ENCODE measurements at regions not wholly inside any gene's neighbourhood (a gene's known extent, or its start where the extent isn't known, plus 50 kb on each side); places are given as distances from the start of the nearest gene placed in this dataset.

GRCh38 chr3:132159145-132159544, 124.3 kb upstream of the CPNE4 start:
- WGBS, 2 donors, result 87 to 92% methylated on average over 2 of the region's 2 CpGs
- Histone ChIP-seq H3K4me1 (no peaks in the 10 kb centered on the region), H3K36me3 (no peaks in the 10 kb centered on the region), H3K9me3 (no peaks in the 10 kb centered on the region), H3K27me3 (no peaks in the 10 kb centered on the region), H3K27ac (no peak overlapping the region), H3K4me3 (no peak overlapping the region)
- no peak for DNase-seq
- intact Hi-C loops (cut with DNase I), result no loop called here
- TF ChIP-seq POLR2AphosphoS5 (IDR thresholded peaks at IDR 0.05) (no peak), EP300 (IDR thresholded peaks at IDR 0.05) (no peak), CTCF (IDR thresholded peaks at IDR 0.05) (no peak), POLR2A (IDR thresholded peaks at IDR 0.05) (no peak)

GRCh38 chr3:132160198-132160597, 125.4 kb upstream of the CPNE4 start:
- Histone ChIP-seq H3K4me3 (no peak overlapping the region), H3K27me3 (no peaks in the 10 kb centered on the region), H3K4me1 (no peaks in the 10 kb centered on the region), H3K27ac (no peak overlapping the region), H3K36me3 (no peaks in the 10 kb centered on the region), H3K9me3 (no peaks in the 10 kb centered on the region)
- DNase-seq, result no peak
- WGBS, 2 donors, result 63% methylated on average over 1 of the region's 1 CpG
- no peak for TF ChIP-seq CTCF (IDR thresholded peaks at IDR 0.05)
- TF ChIP-seq POLR2AphosphoS5 (IDR thresholded peaks at IDR 0.05), result no peak
- TF ChIP-seq POLR2A (IDR thresholded peaks at IDR 0.05), result no peak
- no peak for TF ChIP-seq EP300 (IDR thresholded peaks at IDR 0.05)
- intact Hi-C loops (cut with DNase I), result no loop called here

DNA sequence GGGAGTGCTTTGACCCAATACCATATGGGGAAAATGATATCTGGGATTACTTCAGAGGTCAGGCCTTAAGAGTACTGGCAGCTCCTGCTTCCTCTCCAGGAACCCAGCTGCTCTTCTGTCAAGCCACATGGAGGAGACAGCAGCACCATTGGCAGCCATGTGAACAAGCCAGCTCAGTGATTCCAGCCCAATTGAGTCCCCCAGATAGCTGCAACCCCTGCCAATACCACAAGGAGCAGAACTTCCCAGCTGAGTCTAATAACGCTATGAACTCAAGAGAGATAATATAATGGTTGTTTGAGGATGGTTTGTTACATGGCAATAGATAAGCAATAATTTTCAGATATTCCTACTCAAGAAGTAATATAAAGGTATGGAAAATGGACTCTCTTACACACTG, 126.8 kb upstream of the CPNE4 start:
- no peaks in the 10 kb centered on the region for H3K4me1 ChIP-seq
- intact Hi-C loops (cut with DNase I), result no loop called here
- DNase-seq, result no peak
- no peak overlapping the region for H3K4me3 ChIP-seq
- H3K27ac ChIP-seq, result no peak overlapping the region
- H3K36me3 ChIP-seq, result no peaks in the 10 kb centered on the region
- TF ChIP-seq EP300 (IDR thresholded peaks at IDR 0.05) (no peak), POLR2A (IDR thresholded peaks at IDR 0.05) (no peak)
- no peaks in the 10 kb centered on the region for H3K27me3 ChIP-seq
- WGBS, 2 donors, result 73 to 81% methylated on average over 1 of the region's 1 CpG
- no peaks in the 10 kb centered on the region for H3K9me3 ChIP-seq

- H3K27me3 ChIP-seq, result no peaks in the 10 kb centered on the region
- H3K36me3 ChIP-seq, result no peaks in the 10 kb centered on the region
- no peak overlapping the region for H3K27ac ChIP-seq
- H3K9me3 ChIP-seq, result no peaks in the 10 kb centered on the region
- H3K4me1 ChIP-seq, result no peaks in the 10 kb centered on the region
- intact Hi-C loops (cut with DNase I), result no loop called here
- WGBS, 2 donors, result 7 to 40% methylated on average over 1 of the region's 1 CpG
- TF ChIP-seq EP300 (IDR thresholded peaks at IDR 0.05), result no peak
- TF ChIP-seq POLR2AphosphoS5 (IDR thresholded peaks at IDR 0.05), result no peak
- TF ChIP-seq CTCF (IDR thresholded peaks at IDR 0.05), result no peak
- no peak for TF ChIP-seq POLR2A (IDR thresholded peaks at IDR 0.05)
- H3K4me3 ChIP-seq, result no peak overlapping the region
- no peak for DNase-seq
Measured at GRCh38 chr3:132164469-132165092, 129.8 kb upstream of the CPNE4 start.

DNA sequence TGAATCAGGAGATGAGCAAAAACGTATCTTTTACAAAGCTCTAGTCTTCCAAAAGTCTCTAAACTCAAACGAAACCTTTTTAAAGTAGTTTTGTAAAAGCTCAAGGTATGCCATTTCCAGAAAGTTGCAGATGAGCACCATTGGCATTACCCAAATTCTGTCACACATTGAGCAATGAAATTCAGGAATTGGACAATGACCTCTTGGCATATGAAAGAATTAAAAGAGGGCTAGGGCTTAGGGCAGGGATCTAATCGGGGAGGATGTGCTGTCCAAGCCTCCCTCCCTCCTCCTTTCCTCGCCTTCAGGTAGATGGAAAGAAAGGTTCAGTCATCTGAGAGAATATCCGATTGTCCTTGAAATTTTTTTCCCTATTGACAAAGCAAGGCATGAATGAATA, 133.1 kb upstream of the CPNE4 start:
- 64 to 76% methylated on average over 5 of the region's 5 CpGs for WGBS, 2 donors
- Histone ChIP-seq H3K4me3 (no peak overlapping the region), H3K36me3 (no peaks in the 10 kb centered on the region), H3K9me3 (no peaks in the 10 kb centered on the region), H3K4me1 (no peaks in the 10 kb centered on the region), H3K27me3 (no peaks in the 10 kb centered on the region), H3K27ac (no peak overlapping the region)
- TF ChIP-seq EP300 (IDR thresholded peaks at IDR 0.05), result no peak
- TF ChIP-seq CTCF (IDR thresholded peaks at IDR 0.05), result no peak
- no peak for TF ChIP-seq POLR2A (IDR thresholded peaks at IDR 0.05)
- no peak for TF ChIP-seq POLR2AphosphoS5 (IDR thresholded peaks at IDR 0.05)
- intact Hi-C loops (cut with DNase I), result no loop called here
- DNase-seq, result no peak

All from sigmoid colon (tissue), 6 donors.